ENCODE measurements at regions not wholly inside any gene's neighbourhood (a gene's known extent, or its start where the extent isn't known, plus 50 kb on each side); places are given as distances from the start of the nearest gene placed in this dataset.

- Histone ChIP-seq H3K79me2 (replicated peaks; ENCODE audit: insufficient read depth, low read length) (no peaks in the 10 kb centered on the region), H3K4me2 (ENCODE audit: low read length) (no peak overlapping the region), H3K27me3 (ENCODE audit: insufficient read depth, low read depth, low read length) (no peaks in the 10 kb centered on the region), H3K9me2 (ENCODE audit: insufficient read depth, low read length) (no peaks in the 10 kb centered on the region), H2AFZ (ENCODE audit: low read depth, low read length) (no peak overlapping the region), H3K36me3 (ENCODE audit: insufficient read depth, low read length) (no peaks in the 10 kb centered on the region), H3K9me3 (ENCODE audit: low read length) (no peaks in the 10 kb centered on the region), H3K9ac (ENCODE audit: low read length) (no peak overlapping the region), H3K4me3 (ENCODE audit: low read length) (no peak overlapping the region), H4K20me1 (ENCODE audit: insufficient read depth) (no peaks in the 10 kb centered on the region), H3F3A (ENCODE audit: insufficient read depth, low read length, poor library complexity, severe bottlenecking) (no peaks in the 10 kb centered on the region), H3K27ac (ENCODE audit: low read length) (no peak overlapping the region)
- TF ChIP-seq SMC3 (conservative IDR thresholded peaks at IDR 0.05; ENCODE audit: poor library complexity) = no peak
Observed at GRCh38 chr2:35929551-35929950, 426.0 kb upstream of the CRIM1 start.

DNA sequence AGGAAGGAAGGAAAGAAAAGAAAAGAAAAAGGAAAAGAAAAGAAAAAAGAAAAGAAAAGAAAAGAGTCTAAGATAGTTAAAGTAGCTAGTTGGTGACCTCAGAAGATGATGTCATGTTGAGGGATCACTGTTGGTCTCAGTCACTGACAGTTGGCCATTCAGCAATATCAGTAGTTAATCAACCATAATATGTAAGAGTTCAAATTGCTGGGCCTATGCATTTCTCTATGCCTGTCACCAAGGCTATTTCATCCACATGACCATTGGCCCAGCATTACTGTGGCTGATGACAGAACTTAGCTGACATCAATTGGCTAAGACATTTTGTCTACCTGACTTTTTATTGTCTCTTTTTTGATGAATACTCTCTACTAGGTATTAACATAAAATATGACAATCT lies 435.5 kb upstream of the CRIM1 start:
- no peaks in the 10 kb centered on the region for H3K9me3 ChIP-seq (ENCODE audit: low read length)
- H3K27me3 ChIP-seq (ENCODE audit: insufficient read depth, low read depth, low read length) = no peaks in the 10 kb centered on the region
- no peaks in the 10 kb centered on the region for H3K9me2 ChIP-seq (ENCODE audit: insufficient read depth, low read length)
- TF ChIP-seq RAD21 (conservative IDR thresholded peaks at IDR 0.05) (no peak), EZH2 (IDR thresholded peaks at IDR 0.05; ENCODE audit: borderline replicate concordance, insufficient read depth, low read length, poor library complexity, severe bottlenecking) (no peak), TAF1 (IDR thresholded peaks at IDR 0.05; ENCODE audit: low read depth) (no peak), EP300 (conservative IDR thresholded peaks at IDR 0.05; ENCODE audit: poor library complexity, severe bottlenecking) (no peak), MXI1 (conservative IDR thresholded peaks at IDR 0.05; ENCODE audit: poor library complexity, severe bottlenecking) (no peak), POLR2AphosphoS5 (IDR thresholded peaks at IDR 0.05) (no peak), SMC3 (conservative IDR thresholded peaks at IDR 0.05; ENCODE audit: poor library complexity) (no peak)
- TF ChIP-seq, protein P1, sequence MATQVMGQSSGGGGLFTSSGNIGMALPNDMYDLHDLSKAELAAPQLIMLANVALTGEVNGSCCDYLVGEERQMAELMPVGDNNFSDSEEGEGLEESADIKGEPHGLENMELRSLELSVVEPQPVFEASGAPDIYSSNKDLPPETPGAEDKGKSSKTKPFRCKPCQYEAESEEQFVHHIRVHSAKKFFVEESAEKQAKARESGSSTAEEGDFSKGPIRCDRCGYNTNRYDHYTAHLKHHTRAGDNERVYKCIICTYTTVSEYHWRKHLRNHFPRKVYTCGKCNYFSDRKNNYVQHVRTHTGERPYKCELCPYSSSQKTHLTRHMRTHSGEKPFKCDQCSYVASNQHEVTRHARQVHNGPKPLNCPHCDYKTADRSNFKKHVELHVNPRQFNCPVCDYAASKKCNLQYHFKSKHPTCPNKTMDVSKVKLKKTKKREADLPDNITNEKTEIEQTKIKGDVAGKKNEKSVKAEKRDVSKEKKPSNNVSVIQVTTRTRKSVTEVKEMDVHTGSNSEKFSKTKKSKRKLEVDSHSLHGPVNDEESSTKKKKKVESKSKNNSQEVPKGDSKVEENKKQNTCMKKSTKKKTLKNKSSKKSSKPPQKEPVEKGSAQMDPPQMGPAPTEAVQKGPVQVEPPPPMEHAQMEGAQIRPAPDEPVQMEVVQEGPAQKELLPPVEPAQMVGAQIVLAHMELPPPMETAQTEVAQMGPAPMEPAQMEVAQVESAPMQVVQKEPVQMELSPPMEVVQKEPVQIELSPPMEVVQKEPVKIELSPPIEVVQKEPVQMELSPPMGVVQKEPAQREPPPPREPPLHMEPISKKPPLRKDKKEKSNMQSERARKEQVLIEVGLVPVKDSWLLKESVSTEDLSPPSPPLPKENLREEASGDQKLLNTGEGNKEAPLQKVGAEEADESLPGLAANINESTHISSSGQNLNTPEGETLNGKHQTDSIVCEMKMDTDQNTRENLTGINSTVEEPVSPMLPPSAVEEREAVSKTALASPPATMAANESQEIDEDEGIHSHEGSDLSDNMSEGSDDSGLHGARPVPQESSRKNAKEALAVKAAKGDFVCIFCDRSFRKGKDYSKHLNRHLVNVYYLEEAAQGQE (IDR thresholded peaks at IDR 0.05; ENCODE audit: borderline replicate concordance) = no peak
- TF ChIP-seq, protein P2, sequence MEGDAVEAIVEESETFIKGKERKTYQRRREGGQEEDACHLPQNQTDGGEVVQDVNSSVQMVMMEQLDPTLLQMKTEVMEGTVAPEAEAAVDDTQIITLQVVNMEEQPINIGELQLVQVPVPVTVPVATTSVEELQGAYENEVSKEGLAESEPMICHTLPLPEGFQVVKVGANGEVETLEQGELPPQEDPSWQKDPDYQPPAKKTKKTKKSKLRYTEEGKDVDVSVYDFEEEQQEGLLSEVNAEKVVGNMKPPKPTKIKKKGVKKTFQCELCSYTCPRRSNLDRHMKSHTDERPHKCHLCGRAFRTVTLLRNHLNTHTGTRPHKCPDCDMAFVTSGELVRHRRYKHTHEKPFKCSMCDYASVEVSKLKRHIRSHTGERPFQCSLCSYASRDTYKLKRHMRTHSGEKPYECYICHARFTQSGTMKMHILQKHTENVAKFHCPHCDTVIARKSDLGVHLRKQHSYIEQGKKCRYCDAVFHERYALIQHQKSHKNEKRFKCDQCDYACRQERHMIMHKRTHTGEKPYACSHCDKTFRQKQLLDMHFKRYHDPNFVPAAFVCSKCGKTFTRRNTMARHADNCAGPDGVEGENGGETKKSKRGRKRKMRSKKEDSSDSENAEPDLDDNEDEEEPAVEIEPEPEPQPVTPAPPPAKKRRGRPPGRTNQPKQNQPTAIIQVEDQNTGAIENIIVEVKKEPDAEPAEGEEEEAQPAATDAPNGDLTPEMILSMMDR (IDR thresholded peaks at IDR 0.05; ENCODE audit: poor library complexity, severe bottlenecking) = no peak
- H4K20me1 ChIP-seq (ENCODE audit: insufficient read depth) = no peaks in the 10 kb centered on the region
- H3K36me3 ChIP-seq (ENCODE audit: insufficient read depth, low read length) = no peaks in the 10 kb centered on the region
- H3K4me2 ChIP-seq (ENCODE audit: low read length) = no peak overlapping the region
- H3K27ac ChIP-seq (ENCODE audit: low read length) = no peak overlapping the region
- no peak overlapping the region for H2AFZ ChIP-seq (ENCODE audit: low read depth, low read length)
- H3F3A ChIP-seq (ENCODE audit: insufficient read depth, low read length, poor library complexity, severe bottlenecking) = no peaks in the 10 kb centered on the region
- H3K79me2 ChIP-seq (replicated peaks; ENCODE audit: insufficient read depth, low read length) = no peaks in the 10 kb centered on the region
- no peak overlapping the region for H3K9ac ChIP-seq (ENCODE audit: low read length)
- H3K4me3 ChIP-seq (ENCODE audit: low read length) = no peak overlapping the region

GRCh38 chr2:35915261-35915660 lies 440.3 kb upstream of the CRIM1 start:
- H3K79me2 ChIP-seq (replicated peaks; ENCODE audit: insufficient read depth, low read length) = no peaks in the 10 kb centered on the region
- H3K9me3 ChIP-seq (ENCODE audit: low read length) = no peaks in the 10 kb centered on the region
- no peak overlapping the region for H3K4me2 ChIP-seq (ENCODE audit: low read length)
- H3K9me2 ChIP-seq (ENCODE audit: insufficient read depth, low read length) = no peaks in the 10 kb centered on the region
- no peak overlapping the region for H3K4me3 ChIP-seq (ENCODE audit: low read length)
- H2AFZ ChIP-seq (ENCODE audit: low read depth, low read length) = no peak overlapping the region
- H3K36me3 ChIP-seq (ENCODE audit: insufficient read depth, low read length) = no peaks in the 10 kb centered on the region
- no peak for TF ChIP-seq RAD21 (conservative IDR thresholded peaks at IDR 0.05)
- TF ChIP-seq, protein P1 (IDR thresholded peaks at IDR 0.05; ENCODE audit: borderline replicate concordance) = no peak
- no peak for TF ChIP-seq TAF1 (IDR thresholded peaks at IDR 0.05; ENCODE audit: low read depth)
- no peak for TF ChIP-seq EP300 (conservative IDR thresholded peaks at IDR 0.05; ENCODE audit: poor library complexity, severe bottlenecking)
- TF ChIP-seq EZH2 (IDR thresholded peaks at IDR 0.05; ENCODE audit: borderline replicate concordance, insufficient read depth, low read length, poor library complexity, severe bottlenecking) = no peak
- no peak for TF ChIP-seq MXI1 (conservative IDR thresholded peaks at IDR 0.05; ENCODE audit: poor library complexity, severe bottlenecking)
- no peak for TF ChIP-seq SMC3 (conservative IDR thresholded peaks at IDR 0.05; ENCODE audit: poor library complexity)
- no peak for TF ChIP-seq POLR2AphosphoS5 (IDR thresholded peaks at IDR 0.05)
- TF ChIP-seq, protein P2 (IDR thresholded peaks at IDR 0.05; ENCODE audit: poor library complexity, severe bottlenecking) = no peak
- H3K9ac ChIP-seq (ENCODE audit: low read length) = no peak overlapping the region
- H3F3A ChIP-seq (ENCODE audit: insufficient read depth, low read length, poor library complexity, severe bottlenecking) = no peaks in the 10 kb centered on the region
- no peak overlapping the region for H3K27ac ChIP-seq (ENCODE audit: low read length)
- no peaks in the 10 kb centered on the region for H3K27me3 ChIP-seq (ENCODE audit: insufficient read depth, low read depth, low read length)
- no peaks in the 10 kb centered on the region for H4K20me1 ChIP-seq (ENCODE audit: insufficient read depth)
